SW 1271 (cell line): ENCODE measurements at regions not wholly inside any gene's neighbourhood (a gene's known extent, or its start where the extent isn't known, plus 50 kb on each side); places are given as distances from the start of the nearest gene placed in this dataset.
"Not testable (repeated sequence)": the region's sequence is repeated elsewhere in the genome, so short reads cannot be mapped to it uniquely, and the experiment has no call there.

ENCODE experiments used
- DNase-seq, 2 experiments: peaks; one replicate each; lab custom pipeline; 2025; lab: John Stamatoyannopoulos, UW

DNA sequence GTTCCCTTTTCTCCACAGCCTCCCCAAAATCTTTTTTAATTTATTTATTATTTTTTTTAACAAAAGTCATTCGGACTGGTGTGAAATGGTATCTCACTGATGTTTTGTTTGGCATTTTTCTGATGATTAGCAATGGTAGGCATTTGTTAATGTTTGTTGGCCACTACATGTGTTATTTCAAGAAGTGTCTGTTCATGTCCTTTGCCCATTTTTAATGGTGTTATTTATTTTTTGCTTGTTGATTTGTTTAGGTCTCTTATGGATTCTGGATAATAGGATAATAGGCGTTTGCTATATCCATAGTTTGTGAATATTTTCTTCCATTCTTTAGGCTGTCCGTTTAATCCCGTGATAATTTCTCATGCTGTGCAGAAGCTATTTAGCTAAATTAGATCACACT is 596.5 kb upstream of the DEFB115 start:
- DNase-seq, result not testable (repeated sequence)

DNA sequence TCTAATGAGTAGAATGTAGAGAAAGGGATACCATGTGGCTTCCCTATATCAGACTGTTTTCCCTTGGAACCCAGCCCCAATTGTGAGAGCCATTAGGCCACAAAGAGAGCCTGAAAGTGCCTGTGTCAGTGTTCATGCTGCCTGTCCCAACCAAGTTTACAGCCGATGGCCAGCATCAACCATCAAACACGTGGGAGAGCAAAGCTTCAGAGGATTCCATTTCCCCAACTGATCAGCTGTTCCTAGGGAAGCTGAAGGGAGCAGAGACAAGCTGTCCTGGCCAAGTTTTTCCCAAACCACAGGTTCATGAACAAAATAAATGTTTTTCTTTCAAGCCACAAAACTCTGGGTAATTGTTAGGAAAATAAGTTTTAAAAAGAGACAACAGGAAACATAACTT is 589.0 kb upstream of the DEFB115 start:
- not testable (repeated sequence) for DNase-seq

DNA sequence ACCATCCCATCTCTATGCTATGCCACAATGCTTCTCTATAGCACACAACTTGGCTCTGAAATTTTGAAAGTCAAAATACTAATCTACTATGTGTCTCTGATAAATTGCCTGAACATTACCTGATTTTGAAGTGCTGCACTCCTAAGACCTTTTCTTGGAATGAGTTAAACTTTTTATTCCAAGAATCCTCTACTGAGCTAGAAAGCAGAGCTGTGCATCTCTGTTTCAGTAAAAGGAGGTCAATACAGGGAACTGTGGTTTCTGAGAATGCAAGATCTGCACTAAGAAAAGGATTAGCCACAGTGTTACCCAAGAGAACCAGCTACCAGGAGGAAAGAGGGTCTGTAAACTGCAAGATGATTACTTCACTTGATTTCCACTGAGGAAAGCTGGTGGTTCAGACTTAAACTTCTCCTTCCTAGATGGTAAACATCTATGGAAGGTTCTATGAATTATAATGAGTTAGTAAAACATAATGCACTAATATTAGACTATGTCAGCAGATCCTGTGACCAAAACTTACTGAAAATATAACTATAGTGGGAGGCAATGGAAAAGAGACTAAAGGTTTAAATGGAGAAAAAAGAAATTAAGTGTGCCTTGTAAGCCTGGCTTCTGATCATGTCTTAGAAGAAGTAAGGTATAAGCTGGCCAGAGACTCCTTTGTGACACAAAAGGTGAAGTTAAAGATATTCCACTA is 588.0 kb upstream of the DEFB115 start:
- DNase-seq, result not testable (repeated sequence)

DNA sequence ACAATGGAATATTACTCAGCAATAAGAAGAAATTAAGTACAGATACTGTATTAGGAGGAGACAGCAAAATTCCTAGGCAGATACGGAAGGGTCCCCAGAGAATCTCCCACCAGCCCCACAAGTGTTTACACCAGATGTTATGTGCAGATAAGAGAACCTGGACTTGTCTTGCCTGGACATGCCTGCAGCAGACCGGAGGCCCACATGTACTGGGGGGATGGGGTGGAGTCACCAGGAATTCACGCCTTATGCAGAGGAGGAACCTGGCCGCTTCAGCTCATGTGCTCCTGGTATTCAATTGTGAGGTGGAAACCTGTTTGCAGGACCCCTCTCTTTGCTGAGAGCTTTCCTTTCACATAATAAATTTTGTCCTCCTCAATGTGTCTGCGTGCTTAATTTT is 586.3 kb upstream of the DEFB115 start:
- DNase-seq, result not testable (repeated sequence)

DNA sequence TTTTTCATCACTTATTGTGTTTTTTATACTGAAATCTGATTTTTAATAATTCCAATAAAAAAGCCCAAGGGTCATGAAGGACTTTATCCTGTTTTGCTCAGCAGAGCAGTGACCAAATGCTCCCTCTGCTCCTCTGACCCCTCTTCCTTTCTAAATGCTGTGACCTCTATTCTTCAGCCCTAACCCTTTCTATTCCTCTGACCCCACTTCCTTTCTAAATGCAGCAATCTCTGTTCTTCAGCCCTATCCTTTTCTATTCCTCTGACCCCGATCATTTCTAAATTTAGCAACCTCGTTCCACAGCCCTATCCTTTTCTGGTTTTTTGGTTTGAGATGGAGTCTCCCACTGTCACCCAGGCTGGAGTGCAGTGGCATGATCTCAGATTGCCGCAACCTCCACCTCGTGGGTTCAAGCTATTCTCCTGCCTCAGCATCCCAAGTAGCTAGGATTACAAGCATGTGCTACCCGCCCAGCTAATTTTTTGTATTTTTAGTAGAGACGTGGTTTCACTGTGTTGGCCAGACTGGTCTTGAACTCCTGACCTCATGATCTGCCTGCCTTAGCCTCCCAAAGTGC is 581.4 kb upstream of the DEFB115 start:
- DNase-seq, result not testable (repeated sequence)

GRCh38 chr20:30682236-30682635 is 575.2 kb upstream of the DEFB115 start:
- DNase-seq, result not testable (repeated sequence)

DNA sequence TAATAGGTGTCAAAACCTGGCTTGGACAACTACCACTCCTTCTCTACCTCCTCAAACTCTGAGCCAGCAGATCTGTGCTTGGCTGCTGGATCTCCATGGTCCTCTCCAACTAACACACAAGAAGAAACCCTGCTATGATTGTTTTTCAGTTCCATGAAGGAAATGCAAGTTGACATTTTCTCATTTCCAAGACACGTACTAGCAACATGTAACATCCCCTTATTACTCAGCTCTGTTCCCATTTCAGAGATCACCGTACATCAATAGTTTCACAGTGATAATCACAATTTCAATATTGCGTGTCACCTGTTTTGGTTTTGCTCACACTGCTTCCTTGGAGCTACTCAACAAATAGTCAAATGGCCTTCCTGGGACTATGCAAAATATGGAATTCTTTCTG is 544.6 kb upstream of the DEFB115 start:
- not testable (repeated sequence) for DNase-seq

GRCh38 chr20:30719415-30720199 is 537.9 kb upstream of the DEFB115 start:
- DNase-seq, result not testable (repeated sequence)

DNA sequence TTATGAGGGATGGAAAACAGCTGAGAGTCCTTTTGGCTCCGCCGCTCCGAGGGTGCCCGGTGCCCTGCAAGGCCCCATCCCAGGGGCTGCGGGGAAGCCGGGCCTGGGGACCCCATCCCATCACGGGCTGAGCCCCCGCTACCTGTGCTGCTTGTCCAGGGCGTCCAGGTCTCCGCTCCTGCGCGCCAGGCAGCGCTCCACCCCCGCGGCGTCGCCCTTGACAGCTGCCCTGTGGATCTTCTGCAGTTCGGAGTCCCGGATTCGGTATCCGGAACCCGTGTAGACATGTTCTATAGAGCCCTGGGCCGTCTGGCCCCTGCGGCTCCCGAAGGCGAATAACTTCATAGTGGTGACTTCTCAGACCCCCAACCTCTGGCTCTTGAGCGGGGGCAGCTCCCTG is 534.0 kb upstream of the DEFB115 start:
- DNase-seq, result not testable (repeated sequence)

- peak; percentile 45 to 55 for DNase-seq
These were observed 533.4 kb upstream of the DEFB115 start for GRCh38 chr20:30723934-30724687.

- DNase-seq, result not testable (repeated sequence)
These were observed 532.8 kb upstream of the DEFB115 start for GRCh38 chr20:30724688-30725074.

- DNase-seq, result not testable (repeated sequence)
These were observed 532.3 kb upstream of the DEFB115 start for GRCh38 chr20:30725188-30725587.

DNA sequence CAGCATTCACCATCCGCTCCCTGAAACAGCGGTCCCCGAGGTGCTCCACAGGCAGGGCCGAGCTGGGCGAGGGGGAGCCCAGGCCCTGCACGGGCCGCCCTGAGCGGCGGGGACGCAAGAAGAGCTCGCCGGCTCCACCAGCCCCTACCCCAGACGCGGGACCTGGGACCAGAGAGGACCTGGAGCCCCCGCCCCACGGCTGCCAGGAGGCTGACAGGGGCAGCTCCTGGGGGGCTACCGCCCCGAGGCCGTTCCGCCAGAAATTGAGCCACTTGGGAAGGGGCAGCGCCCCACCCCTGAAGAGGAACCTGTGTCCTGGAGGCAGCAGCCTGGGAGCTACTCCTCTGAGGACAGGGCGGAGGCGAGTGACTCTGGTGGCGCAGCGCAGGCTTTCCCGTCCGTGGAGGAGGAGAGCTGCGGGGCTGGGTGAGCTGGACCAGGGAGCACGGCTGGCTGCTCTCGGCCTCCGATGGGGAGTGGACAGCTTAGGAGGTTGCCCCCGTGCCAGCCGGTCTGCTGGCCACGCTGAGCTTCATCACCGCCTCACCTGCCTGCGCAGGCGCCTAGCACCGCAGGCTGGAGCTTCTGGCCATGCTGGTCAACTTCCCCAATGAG is 529.1 kb upstream of the DEFB115 start:
- not testable (repeated sequence) for DNase-seq
